Keratinocyte (primary cell): ENCODE measurements at regions not wholly inside any gene's neighbourhood (a gene's known extent, or its start where the extent isn't known, plus 50 kb on each side); places are given as distances from the start of the nearest gene placed in this dataset.

Experiments
- DNase-seq: peaks from one replicate; pipeline ENCODE4 v3.0.0-alpha.2; 2011; ENCODE audit warnings: low read depth, missing footprints, low spot score
- FAIRE-seq: peaks from 2 replicates; lab custom pipeline; 2011; peaks lifted over from hg19 to GRCh38; lab: Jason Lieb, UNC
- H2AFZ ChIP-seq: 2 replicates; pipeline ENCODE4 v1.6.0; 2012; ENCODE audit warnings: low read length, control low read depth, inconsistent platforms; ENCODE audit not compliant: control insufficient read depth
- H3K27ac ChIP-seq: 2 replicates; pipeline ENCODE4 v1.5.1; 2011; ENCODE audit warnings: low read length; ENCODE audit not compliant: control insufficient read depth, insufficient read depth
- H3K27me3 ChIP-seq: 3 replicates; pipeline ENCODE4 v1.6.0; 2011; ENCODE audit warnings: low read length; ENCODE audit not compliant: control insufficient read depth, insufficient read depth; ENCODE audit errors: extremely low read depth
- H3K36me3 ChIP-seq, 2 experiments: 2 replicates in 1 of 2; 3 replicates in 1 of 2; pipeline ENCODE4 v1.5.1; 2011; ENCODE audit warnings: low read length in 2 of 2, mild to moderate bottlenecking in 1 of 2; ENCODE audit not compliant: control insufficient read depth in 2 of 2, insufficient read depth in 2 of 2; ENCODE audit errors: extremely low read depth in 1 of 2
- H3K4me1 ChIP-seq: 3 replicates; pipeline ENCODE4 v1.5.1; 2011; ENCODE audit warnings: low read length; ENCODE audit not compliant: control insufficient read depth, insufficient read depth; ENCODE audit errors: extremely low read depth
- H3K4me2 ChIP-seq: 3 replicates; pipeline ENCODE4 v1.6.0; 2011; ENCODE audit warnings: low read depth, low read length; ENCODE audit not compliant: control insufficient read depth, insufficient read depth; ENCODE audit errors: extremely low read depth
- H3K4me3 ChIP-seq, 3 experiments: fragments of 200-600 bp in 1 of 3; sonication (generic) in 1 of 3; 2 replicates in 2 of 3; 3 replicates in 1 of 3; pipeline ENCODE4 v1.5.1; 2011 to 2016; ENCODE audit warnings: low read length in 3 of 3, mild to moderate bottlenecking in 3 of 3, control low read depth in 2 of 3, inconsistent platforms in 1 of 3, low read depth in 1 of 3, mixed read lengths in 1 of 3, mixed run types in 1 of 3, moderate library complexity in 1 of 3; ENCODE audit not compliant: control insufficient read depth in 2 of 3, insufficient read depth in 2 of 3; ENCODE audit errors: extremely low read depth in 1 of 3
- H3K79me2 ChIP-seq: 2 replicates; pipeline ENCODE4 v1.6.0; 2012; ENCODE audit warnings: low read length; ENCODE audit not compliant: control insufficient read depth, insufficient read depth
- H3K9ac ChIP-seq: 3 replicates; pipeline ENCODE4 v1.6.0; 2011; ENCODE audit warnings: low read length; ENCODE audit not compliant: control insufficient read depth, insufficient read depth; ENCODE audit errors: extremely low read depth
- H3K9me1 ChIP-seq: 3 replicates; pipeline ENCODE4 v1.6.0; 2011; ENCODE audit warnings: low read length; ENCODE audit not compliant: control insufficient read depth, insufficient read depth; ENCODE audit errors: extremely low read depth
- H3K9me3 ChIP-seq: 2 replicates; pipeline ENCODE4 v1.5.1; 2012; ENCODE audit warnings: low read depth, low read length; ENCODE audit not compliant: control insufficient read depth
- H4K20me1 ChIP-seq: 3 replicates; pipeline ENCODE4 v1.6.0; 2011; ENCODE audit warnings: low read length; ENCODE audit not compliant: control insufficient read depth, insufficient read depth; ENCODE audit errors: extremely low read depth
- EZH2 ChIP-seq: IDR thresholded peaks from one replicate; pipeline ENCODE4 v1.6.1; 2012; ENCODE audit warnings: inconsistent platforms, mild to moderate bottlenecking, low read length, moderate library complexity
- dilution Hi-C: fragments of 300-500 bp; cut with MboI; formaldehyde crosslinking; loops from one replicate; pipeline ENCODE4 v1.7.0; 2020; ENCODE audit warnings: low sequenced_read_pairs; ENCODE audit not compliant: extremely low pct_ligation_motif_present
- TF ChIP-seq, protein P1 (sequence below), 3 experiments: IDR thresholded peaks in 1 of 3; conservative IDR thresholded peaks in 1 of 3; optimal IDR thresholded peaks in 1 of 3; 2 replicates in 2 of 3; 3 replicates in 1 of 3; pipeline versions ENCODE3 to v1.5.1; 2011; ENCODE audit warnings: low read length in 3 of 3, mild to moderate bottlenecking in 3 of 3, moderate library complexity in 2 of 3, control low read depth in 1 of 3, inconsistent platforms in 1 of 3; ENCODE audit not compliant: insufficient read depth in 2 of 3; ENCODE audit errors: extremely low read depth in 1 of 3

DNA sequence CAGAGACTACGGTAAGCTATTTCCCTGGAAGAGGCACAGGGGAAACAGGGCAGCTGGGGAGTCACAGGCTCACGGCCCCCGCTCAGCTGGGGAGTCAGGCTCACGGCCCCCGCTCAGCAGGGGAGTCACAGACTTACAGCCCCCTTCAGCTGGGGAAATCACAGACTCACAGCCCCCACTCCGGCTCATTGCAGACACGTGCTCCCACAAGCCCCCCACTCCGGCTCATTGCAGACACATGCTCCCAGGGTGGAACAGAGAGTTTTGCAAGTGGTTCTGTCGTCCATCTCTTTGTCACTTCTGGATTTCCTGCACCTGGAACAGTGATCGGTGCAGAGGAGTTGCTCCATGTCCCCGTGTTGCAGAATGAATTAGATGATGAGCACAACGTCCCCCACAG, 405.5 kb downstream of the CDH26 start:
- no peak overlapping the region for H3K4me2 ChIP-seq
- DNase-seq (no peak), FAIRE-seq (no peak)
- no peaks in the 10 kb centered on the region for H3K36me3 ChIP-seq
- H4K20me1 ChIP-seq = no peaks in the 10 kb centered on the region
- H2AFZ ChIP-seq = no peak overlapping the region
- no peaks in the 10 kb centered on the region for H3K9me3 ChIP-seq
- TF ChIP-seq, protein P1, sequence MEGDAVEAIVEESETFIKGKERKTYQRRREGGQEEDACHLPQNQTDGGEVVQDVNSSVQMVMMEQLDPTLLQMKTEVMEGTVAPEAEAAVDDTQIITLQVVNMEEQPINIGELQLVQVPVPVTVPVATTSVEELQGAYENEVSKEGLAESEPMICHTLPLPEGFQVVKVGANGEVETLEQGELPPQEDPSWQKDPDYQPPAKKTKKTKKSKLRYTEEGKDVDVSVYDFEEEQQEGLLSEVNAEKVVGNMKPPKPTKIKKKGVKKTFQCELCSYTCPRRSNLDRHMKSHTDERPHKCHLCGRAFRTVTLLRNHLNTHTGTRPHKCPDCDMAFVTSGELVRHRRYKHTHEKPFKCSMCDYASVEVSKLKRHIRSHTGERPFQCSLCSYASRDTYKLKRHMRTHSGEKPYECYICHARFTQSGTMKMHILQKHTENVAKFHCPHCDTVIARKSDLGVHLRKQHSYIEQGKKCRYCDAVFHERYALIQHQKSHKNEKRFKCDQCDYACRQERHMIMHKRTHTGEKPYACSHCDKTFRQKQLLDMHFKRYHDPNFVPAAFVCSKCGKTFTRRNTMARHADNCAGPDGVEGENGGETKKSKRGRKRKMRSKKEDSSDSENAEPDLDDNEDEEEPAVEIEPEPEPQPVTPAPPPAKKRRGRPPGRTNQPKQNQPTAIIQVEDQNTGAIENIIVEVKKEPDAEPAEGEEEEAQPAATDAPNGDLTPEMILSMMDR (optimal IDR thresholded peaks at IDR 0.05 in 1 of 3, IDR thresholded peaks at IDR 0.05 in 1 of 3, conservative IDR thresholded peaks at IDR 0.05 in 1 of 3; ENCODE audit: extremely low read depth in 1 of 3, insufficient read depth in 2 of 3, low read length in 3 of 3) = no peak
- no peak for TF ChIP-seq EZH2
- no peaks in the 10 kb centered on the region for H3K79me2 ChIP-seq
- no peak overlapping the region for H3K4me3 ChIP-seq
- no peaks in the 10 kb centered on the region for H3K9me1 ChIP-seq
- no peaks in the 10 kb centered on the region for H3K4me1 ChIP-seq
- no peak overlapping the region for H3K27ac ChIP-seq
- no peak overlapping the region for H3K9ac ChIP-seq
- H3K27me3 ChIP-seq = peaks cover 7% of the 10 kb centered on the region
- dilution Hi-C loops = no loop called here

DNA sequence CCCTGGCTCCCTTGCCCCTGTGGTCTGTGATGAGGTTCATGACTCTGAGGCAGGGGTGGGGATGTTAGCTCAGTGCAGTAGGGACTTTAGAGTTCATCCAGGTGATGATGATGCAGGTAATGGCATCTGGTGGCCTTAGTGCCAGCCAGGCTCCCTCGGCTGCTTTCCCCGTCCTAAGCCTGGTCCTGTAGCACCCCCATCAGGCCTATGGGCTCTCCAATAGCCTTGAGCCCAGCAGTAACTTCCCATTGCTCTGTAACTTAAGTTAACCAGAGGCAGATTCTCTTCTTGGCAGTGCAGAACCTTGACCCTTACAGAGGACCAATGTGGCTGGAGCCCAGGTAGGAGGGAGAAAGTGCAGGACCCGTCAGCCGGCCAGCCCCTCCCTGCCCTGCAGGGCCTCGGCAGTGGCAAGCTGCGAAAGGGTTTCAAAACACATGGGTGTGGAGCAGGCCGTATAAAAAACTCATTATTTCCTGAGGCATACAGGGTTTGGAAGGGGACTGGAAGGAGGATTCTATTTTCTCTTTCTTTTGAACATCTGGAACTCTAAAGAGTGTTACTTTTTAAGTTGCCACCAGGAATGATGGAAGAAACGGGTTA, 406.9 kb downstream of the CDH26 start:
- no peak overlapping the region for H2AFZ ChIP-seq
- no peak overlapping the region for H3K4me3 ChIP-seq
- no peak overlapping the region for H3K4me2 ChIP-seq
- no peaks in the 10 kb centered on the region for H3K4me1 ChIP-seq
- no peak for FAIRE-seq
- H3K36me3 ChIP-seq = no peaks in the 10 kb centered on the region
- H3K79me2 ChIP-seq = no peaks in the 10 kb centered on the region
- no peak overlapping the region for H3K27ac ChIP-seq
- H4K20me1 ChIP-seq = no peaks in the 10 kb centered on the region
- H3K9ac ChIP-seq = no peak overlapping the region
- no peaks in the 10 kb centered on the region for H3K9me1 ChIP-seq
- DNase-seq = no peak
- peaks cover 7% of the 10 kb centered on the region for H3K27me3 ChIP-seq
- no peaks in the 10 kb centered on the region for H3K9me3 ChIP-seq
- dilution Hi-C loops = no loop called here
- TF ChIP-seq, protein P1 (optimal IDR thresholded peaks at IDR 0.05 in 1 of 3, IDR thresholded peaks at IDR 0.05 in 1 of 3, conservative IDR thresholded peaks at IDR 0.05 in 1 of 3; ENCODE audit: extremely low read depth in 1 of 3, insufficient read depth in 2 of 3, low read length in 3 of 3) = peak; percentile 12 to 51 (median 40)
- TF ChIP-seq EZH2 = no peak
